Adrenal gland (tissue), 9 donors: ENCODE measurements at regions not wholly inside any gene's neighbourhood (a gene's known extent, or its start where the extent isn't known, plus 50 kb on each side); places are given as distances from the start of the nearest gene placed in this dataset.

Source experiments
- DNase-seq, 7 donors: peaks; one replicate each; pipeline ENCODE4 v3.0.0-alpha.2; 2019 to 2020
- H3K27ac ChIP-seq, 5 donors: fragments of 200-600 bp; sonication (generic) in 4 of 5; 1 replicate in 3 of 5; 2 replicates in 2 of 5; pipeline versions ENCODE4 v1.5.1 to v1.8.0; 2016 to 2020; ENCODE audit warnings: mild to moderate bottlenecking in 1 of 5
- H3K27me3 ChIP-seq: fragments of 200-600 bp; 2 replicates; pipeline ENCODE4 v1.8.0; 2021
- H3K36me3 ChIP-seq, 2 donors: fragments of 200-600 bp; replicated peaks in 1 of 2; 1 replicate in 1 of 2; 2 replicates in 1 of 2; pipeline versions ENCODE4 v1.5.1 to v1.8.0; 2018 to 2022
- H3K4me1 ChIP-seq, 2 donors: fragments of 200-600 bp; replicated peaks in 1 of 2; 1 replicate in 1 of 2; 2 replicates in 1 of 2; pipeline versions ENCODE4 v1.5.1 to v1.8.0; 2018 to 2021
- H3K4me3 ChIP-seq, 4 donors: fragments of 200-600 bp; sonication (generic) in 3 of 4; one replicate each; pipeline ENCODE4 v1.5.1; 2016 to 2018
- H3K9me3 ChIP-seq, 3 donors: fragments of 200-600 bp; sonication (generic) in 1 of 3; replicated peaks in 1 of 3; 1 replicate in 2 of 3; 2 replicates in 1 of 3; pipeline versions ENCODE4 v1.5.1 to v1.8.0; 2016 to 2021
- CTCF ChIP-seq, 6 experiments: fragments of 450-650 bp in 4 of 6; fragments of 200-600 bp in 2 of 6; sonication (generic) in 1 of 6; IDR thresholded peaks; 1 replicate in 5 of 6; 2 replicates in 1 of 6; pipeline versions ENCODE4 v1.5.1 to v1.8.0; 2016 to 2021; ENCODE audit warnings: antibody characterized with exemption in 6 of 6, mild to moderate bottlenecking in 2 of 6, moderate library complexity in 1 of 6
- POLR2A ChIP-seq, 2 donors: fragments of 450-650 bp; IDR thresholded peaks; one replicate each; pipeline ENCODE4 v1.6.1; 2017; ENCODE audit warnings: antibody characterized with exemption in 2 of 2, mild to moderate bottlenecking in 2 of 2, moderate library complexity in 1 of 2
- WGBS, 4 donors: extraction: QIAGEN DNeasy Blood & Tissue Kit in 2 of 4; methylation state at CpG; one replicate each; pipeline versions ENCODE4 v1.1.5 to v1.1.7; 2013 to 2017; 5-methylcytosine and 5-hydroxymethylcytosine counted together
- intact Hi-C, 2 donors: fragments of 100-400 bp; cut with DNase I; formaldehyde crosslinking; loops; one replicate each; pipeline versions ENCODE4 v1.14.1 to v1.15.0; 2022 to 2023
- donor health status: healthy with polysubstance abuse.
- donor health status: Bipolar disorder and iron deficiency.
- donor health status: DM: yes; HTN: yes; CAD: no.
- donor health status: DM: no; HTN: no; CAD: no.
- donor health status: DM: no; HTN: no; CAD: no.

GRCh38 chr9:73371801-73372200 lies 220.1 kb downstream of the ANXA1 start:
- H3K27me3 ChIP-seq, result no peaks in the 10 kb centered on the region
- no peaks in the 10 kb centered on the region for H3K36me3 ChIP-seq
- DNase-seq, result no peak
- H3K27ac ChIP-seq, result no peak overlapping the region
- TF ChIP-seq CTCF (IDR thresholded peaks at IDR 0.05) (no peak), POLR2A (IDR thresholded peaks at IDR 0.05) (no peak)
- no peaks in the 10 kb centered on the region for H3K4me1 ChIP-seq
- H3K9me3 ChIP-seq, result no peaks in the 10 kb centered on the region
- H3K4me3 ChIP-seq, result no peak overlapping the region
- intact Hi-C loops, result no loop called here
- WGBS, 4 donors, result 23 to 54% (median 41%) methylated on average over 2 of the region's 2 CpGs

GRCh38 chr9:73380411-73380810 lies 228.7 kb downstream of the ANXA1 start:
- no peak for TF ChIP-seq CTCF (IDR thresholded peaks at IDR 0.05)
- TF ChIP-seq POLR2A (IDR thresholded peaks at IDR 0.05), result no peak
- no peaks in the 10 kb centered on the region for H3K27me3 ChIP-seq
- no peaks in the 10 kb centered on the region for H3K36me3 ChIP-seq
- intact Hi-C loops, result no loop called here
- H3K9me3 ChIP-seq, result no peaks in the 10 kb centered on the region
- no peak for DNase-seq
- 61 to 86% (median 76%) methylated on average over 3 of the region's 3 CpGs for WGBS, 4 donors
- H3K4me1 ChIP-seq, result no peaks in the 10 kb centered on the region
- no peak overlapping the region for H3K4me3 ChIP-seq
- H3K27ac ChIP-seq, result no peak overlapping the region

- Histone ChIP-seq H3K36me3 (no peaks in the 10 kb centered on the region), H3K4me1 (no peaks in the 10 kb centered on the region), H3K4me3 (no peak overlapping the region), H3K27ac (no peak overlapping the region), H3K9me3 (peaks cover 0 to 9% (median 0%) of the 10 kb centered on the region in 3 donors), H3K27me3 (no peaks in the 10 kb centered on the region)
- whole genome bisulfite sequencing, 4 donors, result 74 to 83% (median 80%) methylated on average over 4 of the region's 4 CpGs
- TF ChIP-seq CTCF (IDR thresholded peaks at IDR 0.05), result no peak
- no peak for TF ChIP-seq POLR2A (IDR thresholded peaks at IDR 0.05)
- intact Hi-C loops, result no loop called here
- DNase-seq, result no peak
Observed at GRCh38 chr9:73402081-73403028, 250.7 kb downstream of the ANXA1 start.

GRCh38 chr9:73411494-73411893 lies 259.8 kb downstream of the ANXA1 start:
- Histone ChIP-seq H3K4me3 (no peak overlapping the region), H3K9me3 (no peaks in the 10 kb centered on the region), H3K27me3 (no peaks in the 10 kb centered on the region), H3K36me3 (no peaks in the 10 kb centered on the region), H3K27ac (no peak overlapping the region), H3K4me1 (no peaks in the 10 kb centered on the region)
- TF ChIP-seq POLR2A (IDR thresholded peaks at IDR 0.05), result no peak
- no peak for TF ChIP-seq CTCF (IDR thresholded peaks at IDR 0.05)
- intact Hi-C loops, result no loop called here
- no peak for DNase-seq
- WGBS, 4 donors, result 20 to 42% (median 29%) methylated on average over 2 of the region's 2 CpGs
